GM21528 (cell line): ENCODE measurements at regions not wholly inside any gene's neighbourhood (a gene's known extent, or its start where the extent isn't known, plus 50 kb on each side); places are given as distances from the start of the nearest gene placed in this dataset.
"Not testable (repeated sequence)": the region's sequence is repeated elsewhere in the genome, so short reads cannot be mapped to it uniquely, and the experiment has no call there.

ENCODE experiments used
- ATAC-seq: cut with Tn5 transposase; IDR thresholded peaks from one replicate; pipeline ENCODE4 v1.9.1; 2021; ENCODE audit warnings: mild to moderate bottlenecking, moderate library complexity; ENCODE audit not compliant: unreplicated experiment, low FRiP score

DNA sequence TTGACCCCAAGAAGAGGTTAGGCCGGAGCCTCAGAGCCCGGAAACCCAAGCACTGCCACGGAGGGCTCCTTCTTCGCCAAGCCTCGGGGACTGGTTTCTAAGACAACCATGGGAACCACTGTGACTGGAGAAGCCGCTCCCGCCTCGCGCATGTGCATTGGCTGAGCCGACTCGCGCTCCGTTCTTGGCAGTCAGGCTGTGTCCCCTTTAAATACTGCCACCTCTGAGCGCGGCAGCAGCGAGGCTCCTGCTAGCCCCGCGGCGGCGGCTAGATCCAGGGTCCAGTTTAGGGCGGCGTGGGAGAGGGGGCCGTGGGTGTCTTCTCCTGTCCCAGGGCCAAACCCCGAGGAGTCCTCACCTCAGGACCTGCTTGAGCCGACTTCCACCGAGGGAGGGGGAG is 457.1 kb upstream of the ZNG1F start:
- not testable (repeated sequence) for ATAC-seq

DNA sequence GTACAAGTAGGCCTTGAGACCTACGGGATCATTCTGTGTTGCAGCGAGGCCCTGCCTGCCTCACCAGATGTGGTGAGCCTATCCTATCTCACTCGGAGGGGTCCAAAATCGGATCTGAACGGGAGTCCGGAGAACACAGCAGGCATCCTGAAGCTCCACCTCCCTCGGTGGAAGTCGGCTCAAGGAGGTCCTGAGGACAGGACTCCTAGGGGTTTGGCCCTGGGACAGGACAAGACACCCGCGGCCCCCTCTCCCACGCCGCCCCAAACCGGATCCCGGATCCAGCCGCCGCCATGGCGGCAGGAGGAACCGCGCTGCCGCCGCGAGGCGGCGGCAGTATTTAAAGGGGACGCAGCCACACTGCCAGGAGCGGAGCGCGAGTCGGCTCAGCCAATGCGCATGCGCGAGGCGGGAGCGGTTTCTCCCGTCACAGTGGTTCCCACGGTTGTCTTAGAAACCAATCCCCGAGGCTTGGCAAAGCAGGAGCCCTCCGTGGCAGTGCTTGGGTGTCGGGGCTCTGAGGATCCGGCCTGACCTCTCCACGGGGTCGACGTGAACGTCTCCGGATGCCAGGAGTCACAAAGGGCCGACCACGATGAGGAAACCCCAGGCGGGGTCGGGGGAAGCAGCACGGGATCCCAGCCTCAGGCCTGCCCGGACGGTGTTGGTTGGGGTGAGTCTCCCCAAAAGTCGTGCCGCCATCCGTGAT is 454.6 kb upstream of the ZNG1F start:
- peak; percentile 85 for ATAC-seq

DNA sequence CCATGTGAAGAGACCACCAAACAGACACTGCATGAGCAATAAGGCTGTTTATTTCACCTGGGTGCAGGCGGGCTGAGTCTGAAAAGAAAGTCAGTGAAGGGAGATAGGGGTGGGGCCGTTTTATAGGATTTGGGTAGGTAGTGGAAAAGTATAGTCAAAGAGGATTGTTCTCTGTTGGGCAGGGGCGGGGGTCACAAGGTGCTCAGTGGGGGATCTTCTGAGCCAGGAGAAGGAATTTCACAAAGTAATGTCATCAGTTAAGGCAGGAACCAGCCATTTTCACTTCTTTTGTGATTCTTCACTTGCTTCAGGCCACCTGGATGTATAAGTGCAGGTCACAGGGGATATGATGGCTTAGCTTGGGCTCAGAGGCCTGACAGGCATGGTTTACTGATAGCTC is 444.6 kb upstream of the ZNG1F start:
- not testable (repeated sequence) for ATAC-seq

GRCh38 chr9:41623666-41624065 is 434.5 kb upstream of the ZNG1F start:
- not testable (repeated sequence) for ATAC-seq

DNA sequence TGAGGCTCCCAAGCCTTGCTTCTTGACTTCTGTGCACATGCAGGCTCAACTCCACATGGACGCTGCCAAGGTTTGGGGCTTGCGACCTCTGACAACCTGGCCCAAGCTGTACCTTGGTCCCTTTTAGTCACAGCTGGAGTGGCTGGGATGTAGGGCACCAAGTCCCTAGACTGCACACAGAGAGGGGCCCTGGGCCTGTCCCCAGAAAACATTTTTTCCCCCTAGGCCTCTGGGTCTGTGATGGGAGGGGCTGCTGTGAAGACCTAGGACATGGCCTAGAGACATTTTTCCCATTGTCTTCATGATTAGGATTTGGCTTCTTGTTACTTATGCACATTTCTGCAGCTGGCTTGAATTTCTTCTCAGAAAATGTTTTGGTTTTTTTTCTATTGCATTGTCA is 430.1 kb upstream of the ZNG1F start:
- ATAC-seq: not testable (repeated sequence)

DNA sequence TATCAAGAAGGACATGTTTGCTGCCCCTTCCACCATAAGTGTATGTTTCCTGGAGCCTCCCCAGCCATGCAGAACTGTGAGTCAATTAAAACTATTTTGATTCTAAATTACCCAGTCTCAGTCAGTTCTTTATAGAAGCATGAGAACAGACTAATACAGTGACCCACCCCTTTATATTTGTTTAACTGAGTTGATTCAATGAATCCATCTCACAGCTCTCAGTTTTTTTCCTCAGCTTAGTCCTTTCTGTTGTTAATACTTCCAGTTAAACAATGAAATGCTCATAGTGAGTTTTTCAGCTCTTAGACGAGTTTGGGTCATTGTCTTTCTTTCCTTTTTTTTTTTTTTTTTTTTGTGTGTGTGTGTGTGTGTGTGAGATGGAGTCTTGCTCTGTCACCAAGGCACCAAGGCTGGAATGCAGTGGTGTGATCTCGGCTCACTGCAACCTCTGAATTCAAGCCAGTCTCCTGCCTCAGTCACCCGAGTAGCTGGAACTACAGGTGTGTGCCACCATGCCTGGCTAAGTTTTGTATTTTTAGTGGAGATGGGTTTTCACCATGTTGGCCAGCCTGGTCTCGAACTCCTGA is 417.9 kb upstream of the ZNG1F start:
- not testable (repeated sequence) for ATAC-seq

DNA sequence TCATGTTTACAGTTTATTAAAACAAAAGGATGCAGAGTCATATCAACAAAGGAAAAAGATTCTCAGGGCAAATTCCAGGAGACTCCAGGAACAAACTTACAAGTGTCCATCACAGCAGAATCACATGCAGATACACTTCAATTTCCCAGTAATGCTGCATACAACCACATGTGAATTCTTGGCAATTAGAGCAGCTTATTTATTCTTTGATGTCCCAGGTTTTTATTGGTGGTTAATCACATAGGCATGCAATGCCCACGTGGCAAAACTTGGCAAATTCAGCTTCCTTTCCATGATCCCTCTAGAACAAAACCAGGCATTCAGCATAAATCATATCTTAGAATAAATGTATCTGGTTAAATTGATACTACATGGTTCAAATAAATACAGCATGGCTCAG is 376.5 kb upstream of the ZNG1F start:
- not testable (repeated sequence) for ATAC-seq
